GM12873 (cell line): ENCODE measurements at regions not wholly inside any gene's neighbourhood (a gene's known extent, or its start where the extent isn't known, plus 50 kb on each side); places are given as distances from the start of the nearest gene placed in this dataset.

Experiments used
- TF ChIP-seq, protein P1 (sequence below): IDR thresholded peaks from 2 replicates; pipeline ENCODE4 v1.5.1; 2012; ENCODE audit warnings: low read depth, mild to moderate bottlenecking, moderate library complexity, low read length, control low read depth; ENCODE audit not compliant: insufficient read depth; ENCODE audit errors: missing control alignments

DNA sequence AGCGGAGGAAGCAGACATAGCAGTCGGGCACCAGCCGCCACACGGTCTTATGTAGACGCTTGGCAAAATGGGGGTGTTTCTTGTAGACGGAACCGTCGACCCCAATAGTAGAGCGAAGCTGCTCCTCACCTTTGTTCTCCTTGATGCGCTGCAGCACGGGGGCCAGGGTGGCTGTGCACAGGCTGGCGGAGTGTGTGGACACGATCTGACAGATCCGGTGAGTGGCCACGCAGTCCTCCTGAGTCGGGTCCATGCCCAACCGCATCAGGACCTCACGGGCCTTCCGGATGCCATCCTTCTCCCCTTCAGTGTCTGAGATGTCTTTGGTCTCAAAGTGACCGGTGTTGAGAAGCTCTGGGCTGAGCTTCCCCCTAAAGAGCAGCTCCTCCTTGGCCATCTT is 153.0 kb downstream of the TENT5D start:
- TF ChIP-seq, protein P1, sequence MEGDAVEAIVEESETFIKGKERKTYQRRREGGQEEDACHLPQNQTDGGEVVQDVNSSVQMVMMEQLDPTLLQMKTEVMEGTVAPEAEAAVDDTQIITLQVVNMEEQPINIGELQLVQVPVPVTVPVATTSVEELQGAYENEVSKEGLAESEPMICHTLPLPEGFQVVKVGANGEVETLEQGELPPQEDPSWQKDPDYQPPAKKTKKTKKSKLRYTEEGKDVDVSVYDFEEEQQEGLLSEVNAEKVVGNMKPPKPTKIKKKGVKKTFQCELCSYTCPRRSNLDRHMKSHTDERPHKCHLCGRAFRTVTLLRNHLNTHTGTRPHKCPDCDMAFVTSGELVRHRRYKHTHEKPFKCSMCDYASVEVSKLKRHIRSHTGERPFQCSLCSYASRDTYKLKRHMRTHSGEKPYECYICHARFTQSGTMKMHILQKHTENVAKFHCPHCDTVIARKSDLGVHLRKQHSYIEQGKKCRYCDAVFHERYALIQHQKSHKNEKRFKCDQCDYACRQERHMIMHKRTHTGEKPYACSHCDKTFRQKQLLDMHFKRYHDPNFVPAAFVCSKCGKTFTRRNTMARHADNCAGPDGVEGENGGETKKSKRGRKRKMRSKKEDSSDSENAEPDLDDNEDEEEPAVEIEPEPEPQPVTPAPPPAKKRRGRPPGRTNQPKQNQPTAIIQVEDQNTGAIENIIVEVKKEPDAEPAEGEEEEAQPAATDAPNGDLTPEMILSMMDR, result no peak

GRCh38 chrX:80576267-80576666 is 156.0 kb downstream of the TENT5D start:
- TF ChIP-seq, protein P1, result no peak

- TF ChIP-seq, protein P1, result no peak
Measured at GRCh38 chrX:80576806-80577533, 156.7 kb downstream of the TENT5D start.

GRCh38 chrX:80578517-80579105 is 158.4 kb downstream of the TENT5D start:
- TF ChIP-seq, protein P1, result peak; percentile 71

DNA sequence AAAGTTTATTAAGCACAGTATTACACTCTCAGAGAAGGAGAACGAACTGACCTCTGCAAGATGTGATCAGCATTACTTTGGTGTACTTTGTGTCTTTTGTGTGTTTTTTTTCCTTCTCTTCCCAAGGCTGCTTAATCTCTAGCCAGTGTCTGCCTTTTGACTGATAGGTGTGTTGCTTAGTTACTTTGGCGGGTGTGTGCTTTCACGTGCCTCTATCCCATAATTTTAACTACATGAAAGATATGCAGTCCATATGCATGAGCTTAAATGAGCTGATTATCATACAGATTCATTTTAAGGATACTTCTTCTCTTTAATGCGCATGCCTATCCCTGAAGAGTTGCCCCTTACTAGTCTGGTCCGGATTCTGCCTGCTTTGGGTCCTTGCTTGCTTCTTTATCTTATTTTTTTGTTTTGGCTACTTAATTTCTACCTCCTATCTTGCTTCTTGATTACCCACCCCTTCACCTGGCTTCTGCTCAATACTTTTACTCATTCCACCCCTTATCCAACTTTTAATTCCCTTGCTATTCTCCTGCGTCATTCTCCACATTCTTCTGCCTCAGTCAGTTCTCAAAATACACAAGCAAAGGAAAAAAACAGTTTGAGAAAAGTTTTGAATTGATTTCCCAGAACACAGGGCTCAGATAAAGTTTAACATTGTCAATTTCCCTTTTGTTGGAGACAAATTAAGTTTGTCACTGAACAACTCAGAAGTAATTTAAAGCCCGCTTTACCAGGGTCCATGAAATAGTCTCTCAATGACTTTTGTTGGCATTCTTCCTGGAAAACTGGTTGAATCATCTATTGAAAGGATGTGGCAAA is 182.0 kb downstream of the TENT5D start:
- TF ChIP-seq, protein P1, result no peak
